ENCODE measurements at regions not wholly inside any gene's neighbourhood (a gene's known extent, or its start where the extent isn't known, plus 50 kb on each side); places are given as distances from the start of the nearest gene placed in this dataset.

DNA sequence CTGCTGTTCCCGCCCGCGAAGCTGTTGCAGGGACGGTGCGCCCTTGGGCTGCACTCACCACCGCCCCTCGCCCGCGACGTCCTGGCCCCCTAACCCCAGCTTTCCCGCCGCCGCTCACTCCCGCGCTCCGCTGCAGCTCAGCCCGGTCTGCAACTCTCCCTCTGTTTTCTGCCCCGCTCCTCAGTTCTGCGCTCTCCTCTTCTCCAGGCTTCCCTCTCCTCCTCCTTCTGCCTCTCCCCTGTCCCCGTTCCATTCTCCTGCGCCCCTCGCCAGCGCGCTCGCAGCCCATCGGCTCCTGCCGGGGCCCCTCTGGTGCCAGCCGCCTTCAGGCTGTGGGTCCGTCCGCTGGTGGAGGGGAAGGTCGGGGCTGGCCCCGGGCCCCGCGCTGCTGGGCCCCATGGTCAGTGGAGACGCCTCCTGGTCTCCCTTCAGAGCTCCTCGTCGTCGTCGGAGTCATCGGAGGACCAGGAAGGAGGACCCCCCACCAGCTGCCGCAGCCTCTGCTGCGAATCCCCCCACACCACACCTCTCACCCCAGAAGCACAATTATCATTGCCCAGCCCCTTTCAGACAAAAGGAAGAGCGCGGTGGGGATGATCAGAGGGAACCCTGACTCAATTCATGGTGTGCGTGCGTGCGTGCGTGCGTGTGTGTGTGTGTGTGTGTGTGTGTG, 223.2 kb upstream of the FOXF1 start:
- no peak overlapping the region for H3K4me2 ChIP-seq
- TF ChIP-seq, protein P1, sequence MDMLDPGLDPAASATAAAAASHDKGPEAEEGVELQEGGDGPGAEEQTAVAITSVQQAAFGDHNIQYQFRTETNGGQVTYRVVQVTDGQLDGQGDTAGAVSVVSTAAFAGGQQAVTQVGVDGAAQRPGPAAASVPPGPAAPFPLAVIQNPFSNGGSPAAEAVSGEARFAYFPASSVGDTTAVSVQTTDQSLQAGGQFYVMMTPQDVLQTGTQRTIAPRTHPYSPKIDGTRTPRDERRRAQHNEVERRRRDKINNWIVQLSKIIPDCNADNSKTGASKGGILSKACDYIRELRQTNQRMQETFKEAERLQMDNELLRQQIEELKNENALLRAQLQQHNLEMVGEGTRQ (IDR thresholded peaks at IDR 0.05) = no peak
- TF ChIP-seq CHD4 (IDR thresholded peaks at IDR 0.05; ENCODE audit: borderline replicate concordance) (no peak), CBX8 (IDR thresholded peaks at IDR 0.05) (no peak), RCOR1 (IDR thresholded peaks at IDR 0.05; ENCODE audit: low read depth, low read length) (no peak), SREBF2 (IDR thresholded peaks at IDR 0.05) (no peak), BHLHE40 (IDR thresholded peaks at IDR 0.05; ENCODE audit: low read depth, low read length) (no peak), HDAC2 (IDR thresholded peaks at IDR 0.05) (no peak), TP53 (CRISPR knock-in tag; IDR thresholded peaks at IDR 0.05) (no peak), ZSCAN20 (CRISPR knock-in tag; IDR thresholded peaks at IDR 0.05) (no peak), ZFP36 (IDR thresholded peaks at IDR 0.05; ENCODE audit: borderline replicate concordance, partially characterized antibody) (no peak), KDM1A (IDR thresholded peaks at IDR 0.05; ENCODE audit: low read depth) (no peak), FOSB (CRISPR knock-in tag; IDR thresholded peaks at IDR 0.05) (no peak)
- TF ChIP-seq, protein P2, sequence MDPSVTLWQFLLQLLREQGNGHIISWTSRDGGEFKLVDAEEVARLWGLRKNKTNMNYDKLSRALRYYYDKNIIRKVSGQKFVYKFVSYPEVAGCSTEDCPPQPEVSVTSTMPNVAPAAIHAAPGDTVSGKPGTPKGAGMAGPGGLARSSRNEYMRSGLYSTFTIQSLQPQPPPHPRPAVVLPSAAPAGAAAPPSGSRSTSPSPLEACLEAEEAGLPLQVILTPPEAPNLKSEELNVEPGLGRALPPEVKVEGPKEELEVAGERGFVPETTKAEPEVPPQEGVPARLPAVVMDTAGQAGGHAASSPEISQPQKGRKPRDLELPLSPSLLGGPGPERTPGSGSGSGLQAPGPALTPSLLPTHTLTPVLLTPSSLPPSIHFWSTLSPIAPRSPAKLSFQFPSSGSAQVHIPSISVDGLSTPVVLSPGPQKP (IDR thresholded peaks at IDR 0.05; ENCODE audit: low read depth, low read length) = no peak
- TF ChIP-seq, protein P3, sequence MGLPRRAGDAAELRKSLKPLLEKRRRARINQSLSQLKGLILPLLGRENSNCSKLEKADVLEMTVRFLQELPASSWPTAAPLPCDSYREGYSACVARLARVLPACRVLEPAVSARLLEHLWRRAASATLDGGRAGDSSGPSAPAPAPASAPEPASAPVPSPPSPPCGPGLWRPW (IDR thresholded peaks at IDR 0.05) = no peak
- no peak for DNase-seq (ENCODE audit: low read depth in 1 of 2, low spot score in 1 of 2)
- ChIA-PET CTCF (interaction anchor here (0.6 kb wide), 1 partner anchor 470 kb away, joined by 3 read pairs; no protein-coding TSS in a partner anchor), POLR2A (no interaction called here)
- no peaks in the 10 kb centered on the region for H3K4me1 ChIP-seq
- no peaks in the 10 kb centered on the region for H3K9me3 ChIP-seq
- no peak overlapping the region for H3K27ac ChIP-seq
- ATAC-seq = peak in 1 of 2 experiments; percentile 16; a peak in 1 of 6 replicates
- no peak overlapping the region for H3K4me3 ChIP-seq
- WGBS (ENCODE audit: missing lambda C conversion rate) = 32% methylated on average over 41 of the region's 49 CpGs
- FAIRE-seq = no peak

DNA sequence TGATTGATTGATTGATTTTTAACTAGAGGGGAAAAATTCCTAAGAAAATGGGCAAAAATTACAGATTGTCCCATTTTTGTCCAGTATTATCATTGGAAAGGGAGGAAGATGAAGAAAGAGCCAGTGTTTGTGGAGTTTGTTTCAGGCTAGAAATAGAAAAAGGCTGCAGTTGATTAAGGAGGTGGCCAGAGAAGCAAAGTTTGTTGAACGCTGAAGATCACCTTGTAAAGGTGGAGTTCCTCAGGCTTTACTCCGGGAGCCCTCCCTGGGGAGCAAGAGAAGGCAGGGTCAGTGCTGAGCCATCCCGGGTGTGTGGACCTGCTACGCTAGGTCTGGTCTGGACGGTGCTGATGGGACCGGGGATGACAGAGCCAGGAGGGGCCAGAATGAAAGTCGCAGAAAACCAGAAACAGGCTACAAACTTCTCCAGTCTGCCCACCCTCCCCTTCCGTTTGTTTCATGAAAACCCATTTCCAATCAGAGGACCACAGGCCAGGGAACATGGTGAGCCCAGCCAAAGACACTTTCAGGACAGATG, 222.6 kb upstream of the FOXF1 start:
- ChIA-PET POLR2A (no interaction called here), CTCF (no interaction called here)
- Histone ChIP-seq H3K9me3 (no peaks in the 10 kb centered on the region), H3K4me3 (no peak overlapping the region), H3K4me1 (no peaks in the 10 kb centered on the region), H3K27ac (no peak overlapping the region), H3K4me2 (no peak overlapping the region)
- TF ChIP-seq SMC3 (IDR thresholded peaks at IDR 0.05) = no peak
- FAIRE-seq (no peak), ATAC-seq (no peak; a peak in 1 of 6 replicates), DNase-seq (ENCODE audit: low read depth in 1 of 2, low spot score in 1 of 2) (no peak)
- 2% methylated on average over 8 of the region's 8 CpGs for WGBS (ENCODE audit: missing lambda C conversion rate)

DNA sequence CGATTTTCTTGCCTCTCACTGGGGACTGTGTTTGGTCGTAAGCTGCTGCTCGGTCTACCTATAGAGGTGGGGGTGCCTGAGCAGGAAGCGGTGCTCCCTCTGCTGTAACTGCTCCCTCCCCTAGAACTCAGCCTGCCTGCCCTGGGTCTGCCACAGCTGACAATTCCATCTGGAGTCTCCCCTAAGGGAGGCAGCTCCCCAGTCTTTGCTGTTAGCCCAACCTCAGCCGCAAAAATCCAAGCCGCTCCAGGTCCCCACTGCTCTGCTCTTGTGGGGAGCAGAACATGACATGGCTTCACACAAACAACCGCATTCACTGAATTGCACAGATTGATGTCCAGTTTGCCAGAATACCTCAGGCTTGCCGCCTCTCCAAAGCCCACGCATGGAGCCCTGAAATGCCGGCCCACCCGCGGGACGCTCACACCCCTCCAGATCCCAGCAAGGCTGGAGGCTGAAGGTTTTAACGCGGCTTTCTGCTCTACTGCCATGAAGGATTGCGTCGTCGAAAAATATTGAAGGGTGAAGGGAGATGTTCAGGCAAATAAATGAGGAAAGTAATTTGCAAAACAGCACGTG, 221.5 kb upstream of the FOXF1 start:
- no peak overlapping the region for H3K4me3 ChIP-seq
- H3K4me2 ChIP-seq = no peak overlapping the region
- FAIRE-seq (no peak), ATAC-seq (no peak), DNase-seq (ENCODE audit: low read depth in 1 of 2, low spot score in 1 of 2) (no peak)
- POLR2A ChIA-PET = no interaction called here
- no peaks in the 10 kb centered on the region for H3K9me3 ChIP-seq
- CTCF ChIA-PET = no interaction called here
- H3K27ac ChIP-seq = no peak overlapping the region
- 10% methylated on average over 19 of the region's 19 CpGs for WGBS (ENCODE audit: missing lambda C conversion rate)
- no peaks in the 10 kb centered on the region for H3K4me1 ChIP-seq
- TF ChIP-seq EP300 (IDR thresholded peaks at IDR 0.05) = no peak
- no peak for TF ChIP-seq ZNF302 (CRISPR knock-in tag; IDR thresholded peaks at IDR 0.05)
- TF ChIP-seq, protein P4, sequence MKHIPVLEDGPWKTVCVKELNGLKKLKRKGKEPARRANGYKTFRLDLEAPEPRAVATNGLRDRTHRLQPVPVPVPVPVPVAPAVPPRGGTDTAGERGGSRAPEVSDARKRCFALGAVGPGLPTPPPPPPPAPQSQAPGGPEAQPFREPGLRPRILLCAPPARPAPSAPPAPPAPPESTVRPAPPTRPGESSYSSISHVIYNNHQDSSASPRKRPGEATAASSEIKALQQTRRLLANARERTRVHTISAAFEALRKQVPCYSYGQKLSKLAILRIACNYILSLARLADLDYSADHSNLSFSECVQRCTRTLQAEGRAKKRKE (CRISPR knock-in tag; IDR thresholded peaks at IDR 0.05; ENCODE audit: low read depth) = no peak
- no peak for TF ChIP-seq RARB (CRISPR knock-in tag; IDR thresholded peaks at IDR 0.05)
- TF ChIP-seq MAZ (IDR thresholded peaks at IDR 0.05; ENCODE audit: borderline replicate concordance, low read depth, low read length) = no peak
- TF ChIP-seq GATA3 (IDR thresholded peaks at IDR 0.05; ENCODE audit: borderline replicate concordance) = no peak
- TF ChIP-seq CBX8 (IDR thresholded peaks at IDR 0.05) = no peak
- TF ChIP-seq ESRRA (IDR thresholded peaks at IDR 0.05; ENCODE audit: borderline replicate concordance, low read length) = no peak
- TF ChIP-seq, protein P3 (IDR thresholded peaks at IDR 0.05) = no peak
- no peak for TF ChIP-seq HOXB13 (CRISPR knock-in tag; IDR thresholded peaks at IDR 0.05; ENCODE audit: low read depth)
- TF ChIP-seq, protein P5, sequence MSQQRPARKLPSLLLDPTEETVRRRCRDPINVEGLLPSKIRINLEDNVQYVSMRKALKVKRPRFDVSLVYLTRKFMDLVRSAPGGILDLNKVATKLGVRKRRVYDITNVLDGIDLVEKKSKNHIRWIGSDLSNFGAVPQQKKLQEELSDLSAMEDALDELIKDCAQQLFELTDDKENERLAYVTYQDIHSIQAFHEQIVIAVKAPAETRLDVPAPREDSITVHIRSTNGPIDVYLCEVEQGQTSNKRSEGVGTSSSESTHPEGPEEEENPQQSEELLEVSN (IDR thresholded peaks at IDR 0.05; ENCODE audit: borderline replicate concordance, low read depth) = no peak
- TF ChIP-seq CHD2 (IDR thresholded peaks at IDR 0.05; ENCODE audit: low read length, partially characterized antibody) = no peak
- TF ChIP-seq, protein P6, sequence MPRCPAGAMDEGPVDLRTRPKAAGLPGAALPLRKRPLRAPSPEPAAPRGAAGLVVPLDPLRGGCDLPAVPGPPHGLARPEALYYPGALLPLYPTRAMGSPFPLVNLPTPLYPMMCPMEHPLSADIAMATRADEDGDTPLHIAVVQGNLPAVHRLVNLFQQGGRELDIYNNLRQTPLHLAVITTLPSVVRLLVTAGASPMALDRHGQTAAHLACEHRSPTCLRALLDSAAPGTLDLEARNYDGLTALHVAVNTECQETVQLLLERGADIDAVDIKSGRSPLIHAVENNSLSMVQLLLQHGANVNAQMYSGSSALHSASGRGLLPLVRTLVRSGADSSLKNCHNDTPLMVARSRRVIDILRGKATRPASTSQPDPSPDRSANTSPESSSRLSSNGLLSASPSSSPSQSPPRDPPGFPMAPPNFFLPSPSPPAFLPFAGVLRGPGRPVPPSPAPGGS (IDR thresholded peaks at IDR 0.05) = no peak
- TF ChIP-seq HOXB5 (CRISPR knock-in tag; IDR thresholded peaks at IDR 0.05) = no peak
- TF ChIP-seq NPAS2 (CRISPR knock-in tag; IDR thresholded peaks at IDR 0.05; ENCODE audit: borderline replicate concordance) = no peak
- no peak for TF ChIP-seq RNF2 (IDR thresholded peaks at IDR 0.05; ENCODE audit: borderline replicate concordance, low read depth)
- TF ChIP-seq ZFP36 (IDR thresholded peaks at IDR 0.05; ENCODE audit: borderline replicate concordance, partially characterized antibody) = no peak

Measured in A549 (cell line).